IPS-11a (cell line): ENCODE measurements at regions not wholly inside any gene's neighbourhood (a gene's known extent, or its start where the extent isn't known, plus 50 kb on each side); places are given as distances from the start of the nearest gene placed in this dataset.

Source experiments
- H3K4me3 ChIP-seq: one replicate; pipeline ENCODE4 v1.5.1; 2013; ENCODE audit warnings: low read depth, low read length, control low read depth

DNA sequence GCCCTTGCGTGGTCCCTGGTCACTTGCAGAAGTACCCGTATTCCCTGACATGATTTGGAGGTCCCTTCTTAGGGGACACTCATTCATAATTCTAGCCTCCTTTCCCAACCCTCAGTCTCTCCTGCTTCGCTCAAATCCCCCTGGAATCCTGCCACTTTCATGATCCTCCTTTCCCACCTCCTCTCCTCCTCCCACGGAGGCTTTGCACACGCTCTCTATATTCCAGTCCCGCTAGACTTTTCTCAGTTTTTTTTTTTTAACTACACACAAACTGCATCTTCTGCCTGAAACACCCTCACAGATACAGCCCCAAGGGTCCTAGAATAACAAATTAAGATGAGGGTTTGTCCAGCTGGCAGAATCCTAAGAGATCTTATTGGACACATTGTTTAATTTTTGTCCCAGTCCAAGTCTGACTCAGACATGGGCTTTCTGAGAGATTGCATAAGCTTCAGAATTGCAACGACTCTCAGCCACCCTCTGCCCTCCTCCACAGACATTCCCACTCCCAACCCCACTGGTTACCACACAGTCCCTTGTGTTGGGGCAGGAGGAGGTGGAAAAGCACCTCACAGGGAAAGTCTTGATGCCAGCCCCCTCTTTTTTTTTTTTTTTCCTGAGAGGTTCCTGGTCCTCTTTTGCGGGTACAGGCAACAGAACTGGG is 739.5 kb upstream of the EEF2KMT start:
- H3K4me3 ChIP-seq = no peak overlapping the region

DNA sequence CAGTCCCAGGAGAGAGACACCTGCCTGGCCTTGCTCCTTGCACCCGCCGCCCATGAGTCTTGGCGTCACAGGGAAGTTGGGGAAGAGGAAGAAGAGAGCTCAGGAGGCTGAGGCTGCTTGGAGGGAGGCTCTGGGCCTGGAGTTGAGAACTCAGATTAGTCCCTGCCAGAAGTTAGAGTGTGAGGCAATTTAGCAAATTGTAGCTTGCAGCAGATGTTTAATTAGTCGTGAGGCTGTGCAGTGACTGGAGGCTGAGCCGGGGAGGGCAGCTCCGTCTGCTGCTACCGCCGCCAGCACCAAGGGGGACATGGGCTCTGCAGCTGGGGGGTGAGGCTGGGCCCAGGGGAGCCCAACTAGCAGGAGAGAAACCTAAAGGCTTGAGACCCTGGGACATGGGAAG is 738.3 kb upstream of the EEF2KMT start:
- H3K4me3 ChIP-seq = no peak overlapping the region

DNA sequence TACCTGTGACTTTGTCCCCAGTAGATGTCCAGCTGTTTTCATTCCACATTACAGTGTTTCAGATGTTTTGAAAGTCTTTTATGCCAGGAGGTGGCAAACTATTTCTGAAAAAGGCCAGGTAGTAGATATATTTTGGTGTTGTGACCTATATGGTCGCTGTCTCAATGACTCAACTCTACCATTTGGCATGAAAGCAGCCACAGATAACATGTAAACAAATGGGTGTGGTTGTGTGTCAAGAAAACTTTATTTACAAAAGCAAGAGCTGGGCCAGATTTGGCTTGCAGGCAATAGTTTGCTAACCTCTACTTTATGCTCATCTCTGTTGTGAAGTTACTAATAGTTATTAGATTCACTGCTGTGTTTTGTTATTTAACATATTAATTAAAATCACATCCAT is 728.7 kb upstream of the EEF2KMT start:
- no peak overlapping the region for H3K4me3 ChIP-seq

DNA sequence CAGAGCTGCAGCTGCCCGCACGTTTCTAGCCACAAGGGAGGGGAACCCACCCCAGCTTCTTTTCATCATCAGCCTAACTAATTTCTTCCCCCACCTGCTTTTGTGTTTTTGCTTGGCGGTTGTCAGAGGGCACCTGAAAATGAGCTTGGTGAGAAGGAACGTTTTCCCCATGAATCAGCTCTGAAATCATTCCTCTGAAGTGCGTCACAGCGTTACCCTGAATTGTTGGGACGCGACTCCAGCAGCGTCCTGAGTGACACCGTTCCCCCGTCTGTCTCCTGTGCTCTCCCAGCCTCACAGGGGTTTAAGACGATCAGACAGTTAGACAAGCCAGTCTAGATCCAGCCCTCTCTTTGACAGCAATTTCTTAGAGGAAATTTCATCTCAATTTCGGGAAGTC is 722.9 kb upstream of the EEF2KMT start:
- H3K4me3 ChIP-seq = no peak overlapping the region

DNA sequence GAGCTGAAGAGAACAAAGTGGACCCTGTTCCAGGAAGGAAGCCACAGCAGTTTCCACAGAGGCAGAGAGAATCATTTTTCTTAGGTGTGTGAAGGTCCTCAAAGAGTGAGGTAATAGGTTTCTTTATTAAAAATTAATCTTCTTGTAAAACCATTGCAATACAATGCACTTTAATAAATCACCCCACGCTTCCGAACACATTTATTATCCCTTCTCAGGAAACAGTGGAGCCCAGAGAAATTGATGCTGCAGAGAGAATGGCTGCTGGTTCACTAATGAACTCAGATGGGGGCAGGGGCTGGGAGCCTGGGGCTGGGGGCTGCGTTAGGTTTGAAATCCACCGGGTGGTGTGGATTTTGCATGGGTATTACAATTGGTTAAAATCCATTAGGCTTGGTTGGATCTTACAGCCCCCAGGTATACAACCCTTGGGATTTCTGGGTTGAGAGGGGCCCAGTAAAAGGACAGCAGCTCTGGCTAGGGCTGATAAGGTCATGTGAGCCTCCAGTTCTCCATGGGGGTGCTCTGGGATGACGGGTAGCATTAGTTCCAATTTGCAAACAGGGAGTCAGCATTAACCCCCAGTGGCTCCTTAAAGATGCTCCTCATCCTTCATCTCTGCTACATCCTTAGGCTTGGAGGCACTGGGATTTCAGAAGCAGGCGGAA is 718.1 kb upstream of the EEF2KMT start:
- no peak overlapping the region for H3K4me3 ChIP-seq

DNA sequence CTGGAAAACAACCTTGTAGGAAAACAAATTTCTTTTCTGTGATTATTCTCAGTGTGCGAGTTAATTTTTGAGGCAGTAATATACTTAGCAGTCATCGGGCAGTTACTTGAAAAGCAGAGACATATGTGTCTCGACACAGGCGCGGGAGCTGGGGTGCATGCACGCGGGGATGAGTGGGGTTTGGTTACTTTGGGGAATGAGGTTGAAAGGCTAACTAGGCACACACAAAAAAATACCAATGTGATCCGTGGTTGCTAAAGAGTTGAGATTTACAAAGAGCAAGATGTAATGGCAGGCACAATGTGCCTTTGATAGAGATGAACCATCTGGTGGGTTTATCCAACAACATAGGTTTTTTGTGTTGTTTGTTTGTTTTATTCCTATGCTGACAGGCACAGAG is 703.8 kb upstream of the EEF2KMT start:
- no peak overlapping the region for H3K4me3 ChIP-seq

DNA sequence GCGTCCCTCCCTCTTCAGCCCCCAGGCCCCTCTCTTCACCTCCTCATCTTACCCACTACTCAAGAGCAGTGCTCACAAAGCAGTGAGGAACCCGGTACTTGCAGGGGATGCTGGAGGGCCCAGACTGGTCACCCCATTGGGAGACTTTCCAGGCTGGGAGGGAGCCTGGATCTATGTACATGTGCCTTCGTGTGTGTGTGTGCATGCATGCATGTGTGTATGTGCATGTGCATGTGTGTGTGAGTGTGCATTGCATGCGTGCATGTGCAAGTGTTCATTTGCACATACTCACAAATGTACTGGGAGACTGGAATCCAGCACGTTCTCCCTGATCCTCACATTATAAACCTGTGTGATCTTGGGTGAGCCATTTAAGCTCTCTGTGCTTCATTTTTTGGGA is 696.0 kb upstream of the EEF2KMT start:
- H3K4me3 ChIP-seq = no peak overlapping the region

DNA sequence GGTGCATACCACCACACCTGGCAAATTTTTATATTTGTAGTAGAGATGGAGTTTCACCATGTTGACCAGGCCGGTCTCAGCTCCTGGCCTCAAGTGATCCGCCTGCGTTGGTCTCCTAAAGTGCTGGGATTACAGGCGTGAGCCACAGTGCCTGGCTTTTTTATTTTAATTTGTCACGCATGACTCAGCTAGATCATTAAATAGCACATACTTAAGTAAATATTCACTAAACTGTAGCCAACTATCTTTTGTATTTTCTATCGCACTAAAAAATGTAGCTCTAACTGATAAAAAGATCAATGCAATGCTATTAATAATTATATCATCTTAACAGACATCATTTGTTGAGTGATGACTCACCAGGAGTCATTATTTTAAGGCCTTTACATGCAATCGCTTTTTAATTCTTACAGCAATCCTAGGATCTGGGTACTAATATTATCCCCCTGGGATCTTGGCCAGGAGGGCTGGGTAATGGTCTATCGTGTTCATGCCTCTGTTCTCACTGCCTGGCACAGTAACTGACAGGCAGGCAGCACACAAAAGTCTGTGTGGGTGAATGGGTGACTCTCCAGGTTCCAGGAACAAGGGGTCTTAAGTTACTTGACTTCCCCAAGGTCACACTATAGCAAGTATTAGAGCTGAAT is 693.5 kb upstream of the EEF2KMT start:
- no peak overlapping the region for H3K4me3 ChIP-seq

DNA sequence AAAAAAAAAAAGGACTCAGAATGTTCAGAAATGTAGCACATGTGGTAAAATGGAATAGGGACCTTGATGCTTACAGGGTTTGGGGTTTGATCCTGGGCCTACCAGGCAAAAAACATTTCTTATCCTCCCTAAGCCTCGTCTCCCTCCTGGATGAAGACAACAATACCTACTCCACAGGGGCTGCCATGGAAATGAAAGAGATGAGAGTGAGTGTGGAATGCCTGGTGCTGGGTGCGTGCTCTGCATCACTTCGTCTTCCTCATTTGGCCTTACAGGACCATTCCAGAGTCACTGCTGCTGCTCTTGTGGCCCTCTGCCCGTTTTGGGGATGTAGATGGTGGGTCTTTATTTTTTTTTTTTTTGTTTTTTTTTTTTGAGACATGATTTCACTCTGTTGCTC is 692.9 kb upstream of the EEF2KMT start:
- no peak overlapping the region for H3K4me3 ChIP-seq

DNA sequence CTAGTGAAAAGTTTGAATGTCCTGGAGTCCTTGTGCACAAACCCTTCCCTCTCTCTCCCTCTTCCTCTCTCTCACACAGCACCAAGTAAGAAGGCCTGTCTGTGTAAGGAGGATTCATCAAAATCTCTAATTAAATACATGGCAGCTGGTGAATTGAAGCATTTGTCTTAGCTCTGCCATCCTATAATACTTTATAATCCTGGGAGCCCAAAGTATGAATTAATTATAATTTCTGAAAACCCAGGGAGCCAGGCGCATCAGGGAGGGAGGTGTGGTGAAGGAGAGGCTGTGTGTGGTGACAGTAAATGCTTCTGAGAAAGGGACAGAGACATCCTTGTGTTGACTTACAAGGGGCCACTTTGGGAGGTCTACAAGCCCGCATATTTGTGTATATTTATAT is 691.4 kb upstream of the EEF2KMT start:
- H3K4me3 ChIP-seq = no peak overlapping the region

DNA sequence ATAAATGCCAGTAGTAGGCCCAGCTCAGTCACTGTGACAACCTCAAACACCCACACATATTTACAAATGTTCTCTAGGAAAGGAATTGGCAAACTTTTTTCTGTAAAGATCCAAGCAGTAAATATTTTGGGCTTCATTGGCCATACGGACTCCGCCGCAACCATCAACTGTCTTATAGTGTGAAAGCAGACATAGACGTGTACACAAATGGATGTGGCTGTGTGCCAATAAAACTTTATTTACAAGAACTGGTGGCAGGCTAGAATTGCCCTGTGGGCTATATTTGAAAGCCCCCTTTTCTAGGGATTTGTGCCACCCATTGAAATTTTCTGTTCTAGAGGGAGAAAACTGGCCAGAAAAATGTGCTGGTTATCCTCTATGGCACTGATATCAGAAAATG is 683.8 kb upstream of the EEF2KMT start:
- no peak overlapping the region for H3K4me3 ChIP-seq

DNA sequence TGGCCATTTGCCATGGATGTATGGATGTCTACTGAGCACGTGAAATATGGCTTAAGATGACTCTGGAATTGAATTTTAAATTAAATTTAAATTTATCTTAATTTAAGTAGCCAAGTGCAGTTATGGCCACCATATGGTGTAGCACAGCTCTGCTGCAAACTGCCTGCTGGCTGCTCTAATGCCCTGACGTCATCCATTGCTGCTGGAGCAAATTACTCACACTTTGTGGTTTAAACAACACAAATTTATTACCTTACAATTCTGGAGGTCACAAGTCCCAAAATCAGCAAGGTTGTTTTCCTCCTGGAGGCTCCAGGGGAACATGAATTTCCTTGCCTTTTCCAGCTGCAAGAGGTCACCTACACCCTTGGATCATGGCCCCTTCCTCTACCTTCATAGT is 679.3 kb upstream of the EEF2KMT start:
- H3K4me3 ChIP-seq = no peak overlapping the region

DNA sequence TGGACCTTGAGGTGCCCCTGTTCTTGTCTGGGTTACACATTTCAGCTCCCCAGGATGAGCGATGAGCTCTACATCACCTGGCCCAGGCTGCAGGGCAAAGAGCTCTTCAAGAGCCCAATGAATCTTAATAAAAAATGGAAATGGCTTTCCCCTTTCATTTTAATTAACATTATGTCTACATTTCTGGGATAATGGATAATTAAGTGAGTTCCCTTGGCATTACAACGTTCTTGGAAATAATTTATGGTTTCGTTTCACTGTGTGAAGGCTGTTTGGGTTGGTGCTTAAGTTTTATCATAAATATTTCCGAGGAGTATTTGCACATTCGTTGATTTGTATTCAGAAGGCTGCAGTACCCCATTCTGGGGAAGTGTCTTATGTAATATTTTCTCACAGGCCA is 678.3 kb upstream of the EEF2KMT start:
- H3K4me3 ChIP-seq = no peak overlapping the region

DNA sequence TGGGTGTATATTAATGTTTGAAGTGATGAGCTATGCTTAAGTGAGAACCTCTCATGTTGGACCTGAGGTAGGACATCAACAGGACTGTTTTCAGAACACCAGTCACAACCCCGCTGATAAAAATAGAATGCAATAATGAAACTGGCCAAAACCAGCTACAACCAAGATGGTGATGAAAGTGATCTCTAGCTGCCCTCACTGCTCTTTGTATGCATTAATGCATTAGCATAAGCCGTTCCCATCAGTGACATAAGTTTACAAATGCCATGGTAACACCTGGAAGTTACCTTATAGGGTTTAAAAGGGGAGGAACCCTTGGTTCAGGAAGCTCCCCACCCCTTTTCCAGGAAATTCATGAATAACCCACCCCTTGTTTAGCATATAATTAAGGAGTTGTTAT is 672.5 kb upstream of the EEF2KMT start:
- no peak overlapping the region for H3K4me3 ChIP-seq

DNA sequence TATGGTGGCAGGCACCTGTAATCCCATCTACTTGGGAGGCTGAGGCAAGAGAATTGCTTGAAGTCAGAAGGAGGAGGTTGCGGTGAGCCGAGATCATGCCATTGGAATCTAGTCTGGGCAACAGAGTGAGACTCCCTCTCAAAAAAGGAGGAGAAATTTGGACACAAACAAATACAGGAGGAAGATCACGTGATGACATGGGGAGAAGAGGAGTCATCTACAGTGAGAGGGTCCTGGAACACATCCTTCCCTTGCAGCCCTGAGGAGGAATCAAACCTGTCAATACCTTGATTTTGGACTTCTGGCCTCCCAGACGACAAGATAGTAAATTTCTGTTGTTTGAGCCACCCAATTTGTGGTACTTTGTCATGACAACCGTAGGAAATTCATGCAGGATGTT is 671.9 kb upstream of the EEF2KMT start:
- no peak overlapping the region for H3K4me3 ChIP-seq

DNA sequence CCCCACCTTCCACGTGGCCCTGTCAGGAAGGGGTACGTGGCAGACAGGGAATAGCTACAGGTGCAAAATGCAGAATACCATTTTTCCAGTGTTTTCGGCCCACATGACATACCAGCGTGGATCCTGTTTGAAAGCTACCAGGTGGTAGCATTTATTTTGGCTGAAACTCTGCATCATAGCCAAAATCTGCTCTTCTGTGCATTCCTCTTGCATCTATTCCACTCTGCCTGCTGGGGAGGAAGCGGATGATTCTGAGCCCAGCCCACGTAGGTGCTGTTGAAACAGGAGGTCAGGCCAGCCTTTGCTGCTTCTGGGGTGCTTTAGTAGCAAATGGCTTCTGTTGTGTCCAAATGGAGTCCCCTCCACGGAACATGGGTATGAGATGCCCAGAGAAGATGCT is 670.9 kb upstream of the EEF2KMT start:
- no peak overlapping the region for H3K4me3 ChIP-seq

DNA sequence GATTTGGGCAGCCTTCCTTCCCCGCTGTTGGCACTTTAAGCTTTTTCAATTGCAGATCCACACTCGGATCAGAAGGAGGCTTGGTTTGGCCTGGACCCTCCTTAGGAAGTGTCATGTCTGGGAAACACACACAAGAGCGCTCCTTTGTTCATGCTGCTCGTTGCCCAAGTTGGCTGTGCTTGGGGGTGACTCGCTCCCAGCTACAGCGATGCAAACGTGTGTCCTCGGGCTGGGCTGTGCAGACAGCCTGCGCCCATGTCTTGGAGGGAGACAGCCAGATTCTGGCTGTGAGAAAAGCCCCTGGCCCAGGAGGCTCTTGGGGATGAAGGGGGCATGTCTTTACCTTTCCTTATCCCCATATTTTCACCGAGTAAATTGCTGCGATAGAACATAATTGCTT is 665.6 kb upstream of the EEF2KMT start:
- H3K4me3 ChIP-seq = no peak overlapping the region

DNA sequence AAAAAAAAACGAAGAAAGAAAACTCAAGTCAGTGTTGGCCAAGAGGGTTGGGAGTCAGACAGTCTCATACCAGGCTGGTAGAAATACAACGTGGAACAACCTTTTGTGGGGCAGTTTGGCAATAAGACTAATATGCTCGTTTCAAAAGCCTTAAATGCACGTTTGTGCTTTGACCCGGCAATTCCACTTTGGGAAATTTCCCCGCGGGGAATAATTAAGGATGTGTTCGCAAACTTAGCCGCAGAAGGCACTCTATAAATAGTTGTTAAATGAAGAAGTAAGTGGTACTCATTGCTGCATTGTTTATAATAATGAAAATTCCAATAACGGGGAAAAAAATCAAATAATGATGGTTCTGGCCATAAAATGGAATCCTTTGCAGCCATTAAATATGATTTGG is 664.8 kb upstream of the EEF2KMT start:
- H3K4me3 ChIP-seq = no peak overlapping the region

DNA sequence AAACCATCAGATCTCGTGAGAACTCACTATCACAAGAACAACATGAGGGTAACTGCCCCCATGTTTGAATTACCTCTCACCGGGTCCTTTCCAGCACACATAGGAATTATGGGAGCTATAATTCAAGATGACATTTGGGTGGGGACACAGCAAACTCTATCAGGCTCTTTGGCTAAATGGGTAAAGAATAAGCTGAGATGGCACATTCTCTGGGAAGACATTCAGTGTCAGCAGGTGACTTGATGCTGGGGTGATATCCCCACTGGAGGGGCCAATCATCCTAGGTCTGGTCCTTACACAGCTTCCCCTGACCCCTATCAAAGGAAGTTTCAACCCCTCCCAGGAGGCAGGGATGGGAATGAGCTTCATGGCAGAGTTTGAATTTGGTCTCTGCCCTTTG is 664.0 kb upstream of the EEF2KMT start:
- H3K4me3 ChIP-seq = no peak overlapping the region

DNA sequence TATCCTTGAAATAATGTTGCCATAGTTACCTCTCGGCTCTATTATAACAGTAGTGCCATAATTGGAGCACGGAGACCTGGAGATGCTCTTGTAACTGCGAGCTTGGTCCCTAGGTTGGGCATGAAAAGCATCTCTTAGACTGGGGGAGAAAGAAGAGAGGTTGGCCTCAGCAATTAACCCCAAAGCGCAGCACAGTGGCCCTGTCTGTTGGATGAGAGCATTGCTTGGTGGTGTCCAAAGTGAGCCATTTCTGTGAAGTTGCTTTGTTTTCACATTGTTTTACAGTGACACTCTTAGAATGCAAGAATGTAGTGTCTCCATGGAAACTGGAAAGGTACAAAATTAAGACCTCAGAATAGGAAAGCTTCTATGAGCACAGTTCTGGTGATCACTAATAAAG is 660.7 kb upstream of the EEF2KMT start:
- no peak overlapping the region for H3K4me3 ChIP-seq

DNA sequence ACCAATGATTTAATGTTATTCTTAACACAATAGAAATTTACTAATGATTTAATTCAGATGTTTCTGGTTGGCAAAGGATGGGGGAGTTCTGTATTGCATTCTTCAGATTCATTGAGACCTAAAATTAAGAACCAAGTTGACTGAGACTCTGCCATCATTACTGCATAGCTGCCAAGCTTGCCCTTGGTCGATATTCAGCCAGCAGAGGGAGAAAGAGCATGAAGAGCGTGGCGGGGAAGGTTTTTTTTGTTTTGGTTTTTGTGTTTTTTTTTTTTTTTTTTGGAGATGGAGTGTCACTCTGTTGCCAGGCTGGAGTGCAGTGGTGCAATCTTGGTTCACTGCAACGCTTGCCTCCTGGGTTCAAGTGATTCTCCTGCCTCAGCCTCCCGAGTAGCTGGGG is 659.4 kb upstream of the EEF2KMT start:
- no peak overlapping the region for H3K4me3 ChIP-seq

DNA sequence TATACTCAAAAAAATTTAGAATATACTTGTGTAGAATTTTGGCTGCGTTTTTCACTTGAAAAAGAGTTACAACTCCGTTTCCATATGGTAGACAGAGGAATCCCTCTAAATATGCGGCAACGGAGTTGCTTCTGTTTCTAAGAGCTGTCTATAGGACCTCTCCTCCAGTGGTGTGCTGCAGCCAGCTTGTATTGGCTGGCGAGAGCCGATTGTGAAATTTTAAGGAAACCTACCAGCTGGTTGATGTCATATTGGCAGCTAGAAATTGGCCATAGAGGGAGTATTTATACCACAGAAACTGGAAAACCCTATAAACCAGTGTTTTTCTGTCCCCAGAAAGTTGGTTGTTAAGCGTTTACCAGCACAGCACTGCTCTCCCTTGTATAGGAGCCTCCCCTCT is 655.8 kb upstream of the EEF2KMT start:
- no peak overlapping the region for H3K4me3 ChIP-seq

DNA sequence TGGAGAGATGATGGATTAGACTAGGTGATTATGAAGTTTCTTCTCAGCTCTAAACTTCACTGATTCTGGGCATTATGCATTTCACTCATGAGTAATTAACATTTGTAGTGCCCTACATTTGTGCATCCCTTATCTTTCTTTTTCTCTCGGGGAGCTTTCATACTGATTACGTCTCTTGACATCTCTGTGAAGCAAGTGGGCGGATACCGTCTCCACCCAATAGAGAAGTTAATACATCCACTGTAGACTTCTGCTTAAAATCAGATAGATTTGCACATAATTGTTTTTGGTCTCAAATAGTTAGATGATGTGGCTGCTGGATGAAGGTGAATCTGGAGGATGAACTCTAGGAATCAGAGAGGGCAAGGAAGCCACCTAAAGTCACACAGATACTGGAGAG is 653.6 kb upstream of the EEF2KMT start:
- no peak overlapping the region for H3K4me3 ChIP-seq
